Fibroblast of lung (primary cell): ENCODE measurements at regions not wholly inside any gene's neighbourhood (a gene's known extent, or its start where the extent isn't known, plus 50 kb on each side); places are given as distances from the start of the nearest gene placed in this dataset.

ENCODE experiments used
- CTCF ChIP-seq, 2 donors: IDR thresholded peaks in 1 of 2; conservative IDR thresholded peaks in 1 of 2; 1 replicate in 1 of 2; 2 replicates in 1 of 2; pipeline ENCODE4 v1.5.1; 2011 to 2012; ENCODE audit warnings: low read length in 2 of 2, control low read depth in 1 of 2, inconsistent platforms in 1 of 2, low read depth in 1 of 2, mild to moderate bottlenecking in 1 of 2
- EZH2 ChIP-seq: IDR thresholded peaks from 2 replicates; pipeline ENCODE4 v1.5.1; 2012; ENCODE audit warnings: low read length, control low read depth, mild to moderate bottlenecking; ENCODE audit errors: missing control alignments

- TF ChIP-seq CTCF (conservative IDR thresholded peaks at IDR 0.05 in 1 of 2, IDR thresholded peaks at IDR 0.05 in 1 of 2; ENCODE audit: low read depth in 1 of 2, low read length in 2 of 2), result no peak
- no peak for TF ChIP-seq EZH2
Measured at GRCh38 chrX:150028692-150029091, 90.4 kb upstream of the EOLA2 start.
